ENCODE measurements at regions not wholly inside any gene's neighbourhood (a gene's known extent, or its start where the extent isn't known, plus 50 kb on each side); places are given as distances from the start of the nearest gene placed in this dataset.

DNA sequence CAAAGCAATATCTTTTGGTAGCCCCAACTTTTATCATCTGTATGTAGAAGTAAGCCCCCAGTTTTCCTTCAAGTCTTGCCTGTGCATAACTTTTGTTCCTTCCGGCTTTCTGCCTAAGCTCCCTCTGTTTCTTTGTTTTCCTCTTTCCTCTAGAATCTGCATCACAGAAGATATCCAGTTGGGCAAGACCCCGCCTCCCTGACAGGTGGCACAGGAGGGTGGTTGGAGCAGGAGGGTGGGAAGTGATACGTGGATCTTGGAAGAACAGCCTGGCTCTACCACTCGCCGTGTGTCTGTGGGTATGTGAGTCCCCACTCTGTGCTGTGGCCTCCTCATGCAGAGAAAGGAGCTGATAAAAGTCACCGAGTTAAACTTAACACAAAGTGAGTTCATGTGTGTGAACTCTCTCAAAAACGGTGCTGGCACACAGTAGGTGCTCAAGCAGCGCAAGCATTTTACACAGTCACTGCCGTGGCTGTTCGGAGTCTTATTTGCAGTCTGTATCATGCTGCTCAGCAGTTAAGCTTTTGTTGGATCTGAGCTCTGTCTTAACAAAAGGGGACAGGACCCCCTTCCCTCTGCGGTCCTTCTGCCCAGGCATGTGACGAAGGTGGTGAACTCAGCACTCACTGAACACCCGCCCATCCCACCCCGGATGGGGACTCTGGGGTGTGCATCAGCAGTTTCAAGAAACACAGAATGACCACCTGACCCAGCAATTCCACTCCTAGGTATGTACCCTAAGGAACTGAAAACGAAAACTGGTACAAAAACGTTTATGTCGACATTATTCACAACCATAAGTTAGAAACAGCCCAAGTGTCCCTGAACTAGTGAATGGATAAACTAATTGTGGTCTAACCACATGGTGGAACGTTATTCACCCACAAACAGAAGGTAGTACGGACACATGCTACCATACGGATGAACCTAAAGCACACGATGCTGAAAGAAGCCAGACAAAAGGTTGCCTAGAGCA, 249.1 kb downstream of the CTTN start:
- H3K4me1 ChIP-seq (replicated peaks in 1 of 2; ENCODE audit: control insufficient read depth in 2 of 2, insufficient read depth in 2 of 2, low read length in 2 of 2) = no peaks in the 10 kb centered on the region
- H3K27ac ChIP-seq (ENCODE audit: extremely low read depth, low read depth, low read length) = no peak overlapping the region
- DNase-seq (ENCODE audit: extremely low read depth in 1 of 4, low spot score in 3 of 4) (no peak), FAIRE-seq (no peak), ATAC-seq (no peak)
- ChIA-PET CTCF (ENCODE audit: low intra/inter-chr PET ratio) (no interaction called here), POLR2A (interaction anchor here (0.7 kb wide), 1 partner anchor 117 kb away, joined by 4 read pairs; no protein-coding TSS in a partner anchor)
- no peak overlapping the region for H3K4me2 ChIP-seq (ENCODE audit: insufficient read depth, low read length)
- BruUV-seq (replicated peaks) = no TSS peak
- peaks cover 9 to 15% of the 10 kb centered on the region in 2 experiments; a peak in 3 of 5 replicates for H3K27me3 ChIP-seq (ENCODE audit: control insufficient read depth in 2 of 2, insufficient read depth in 2 of 2, low read length in 2 of 2)
- 0% methylated on average over 21 of the region's 21 CpGs for WGBS (ENCODE audit: insufficient coverage, low coverage, missing lambda C conversion rate)
- intact Hi-C loops (cut with micrococcal nuclease) (no loop called here), in situ Hi-C loops (cut with MboI) (no loop called here)
- no peak overlapping the region for H3K4me3 ChIP-seq
- H3K36me3 ChIP-seq (ENCODE audit: control insufficient read depth, insufficient read depth, low read length) = no peaks in the 10 kb centered on the region
- no peak overlapping the region for H2AFZ ChIP-seq (ENCODE audit: low read depth, low read length)
- peaks cover 5% of the 10 kb centered on the region for H4K20me1 ChIP-seq (replicated peaks; ENCODE audit: control insufficient read depth, insufficient read depth, low read length)
- no peak overlapping the region for H3K9ac ChIP-seq (ENCODE audit: insufficient read depth in 1 of 2, low read depth in 2 of 2, low read length in 2 of 2)
- H3K9me3 ChIP-seq (replicated peaks; ENCODE audit: control insufficient read depth, insufficient read depth, low read depth, low read length) = no peaks in the 10 kb centered on the region
- no peaks in the 10 kb centered on the region for H3K9me1 ChIP-seq (ENCODE audit: control insufficient read depth, insufficient read depth, low read length)
- TF ChIP-seq CBX3 (IDR thresholded peaks at IDR 0.05; ENCODE audit: borderline replicate concordance in 1 of 2, low read length in 2 of 2) (no peak), FOXA3 (CRISPR knock-in tag; conservative IDR thresholded peaks at IDR 0.05 in 1 of 2, IDR thresholded peaks at IDR 0.05 in 1 of 2) (no peak), SMC3 (conservative IDR thresholded peaks at IDR 0.05; ENCODE audit: insufficient read depth, low read depth, low read length) (no peak), TCF7L2 (IDR thresholded peaks at IDR 0.05; ENCODE audit: low read depth, low read length) (no peak), ZBTB7A (IDR thresholded peaks at IDR 0.05; ENCODE audit: borderline replicate concordance, control insufficient read depth, low read depth, low read length) (no peak), MEF2D (tag; conservative IDR thresholded peaks at IDR 0.05; ENCODE audit: low read depth) (no peak), RBM25 (IDR thresholded peaks at IDR 0.05; ENCODE audit: low read depth, low read length, severe bottlenecking) (no peak), ETV5 (CRISPR knock-in tag; IDR thresholded peaks at IDR 0.05; ENCODE audit: low read depth) (no peak), ZNF518B (CRISPR knock-in tag; IDR thresholded peaks at IDR 0.05) (no peak), STAT5A (IDR thresholded peaks at IDR 0.05; ENCODE audit: borderline replicate concordance, low read length) (no peak), ZNF764 (CRISPR knock-in tag; IDR thresholded peaks at IDR 0.05; ENCODE audit: low read depth) (no peak), MYBL2 (IDR thresholded peaks at IDR 0.05; ENCODE audit: low read depth) (no peak), MYBL2 (CRISPR knock-in tag; IDR thresholded peaks at IDR 0.05; ENCODE audit: borderline replicate concordance) (no peak), ZNF124 (CRISPR knock-in tag; IDR thresholded peaks at IDR 0.05) (no peak)
- TF ChIP-seq, protein P1, sequence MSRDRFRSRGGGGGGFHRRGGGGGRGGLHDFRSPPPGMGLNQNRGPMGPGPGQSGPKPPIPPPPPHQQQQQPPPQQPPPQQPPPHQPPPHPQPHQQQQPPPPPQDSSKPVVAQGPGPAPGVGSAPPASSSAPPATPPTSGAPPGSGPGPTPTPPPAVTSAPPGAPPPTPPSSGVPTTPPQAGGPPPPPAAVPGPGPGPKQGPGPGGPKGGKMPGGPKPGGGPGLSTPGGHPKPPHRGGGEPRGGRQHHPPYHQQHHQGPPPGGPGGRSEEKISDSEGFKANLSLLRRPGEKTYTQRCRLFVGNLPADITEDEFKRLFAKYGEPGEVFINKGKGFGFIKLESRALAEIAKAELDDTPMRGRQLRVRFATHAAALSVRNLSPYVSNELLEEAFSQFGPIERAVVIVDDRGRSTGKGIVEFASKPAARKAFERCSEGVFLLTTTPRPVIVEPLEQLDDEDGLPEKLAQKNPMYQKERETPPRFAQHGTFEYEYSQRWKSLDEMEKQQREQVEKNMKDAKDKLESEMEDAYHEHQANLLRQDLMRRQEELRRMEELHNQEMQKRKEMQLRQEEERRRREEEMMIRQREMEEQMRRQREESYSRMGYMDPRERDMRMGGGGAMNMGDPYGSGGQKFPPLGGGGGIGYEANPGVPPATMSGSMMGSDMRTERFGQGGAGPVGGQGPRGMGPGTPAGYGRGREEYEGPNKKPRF (IDR thresholded peaks at IDR 0.05; ENCODE audit: low read depth, low read length) = no peak
- H3K79me2 ChIP-seq (ENCODE audit: control insufficient read depth, insufficient read depth, low read length) = no peaks in the 10 kb centered on the region

All from K562 (cell line).